ENCODE measurements at regions not wholly inside any gene's neighbourhood (a gene's known extent, or its start where the extent isn't known, plus 50 kb on each side); places are given as distances from the start of the nearest gene placed in this dataset.

- H3K27me3 ChIP-seq (ENCODE audit: insufficient read depth, low read length), result no peaks in the 10 kb centered on the region
Measured at GRCh38 chr21:28447462-28447861, 545.2 kb downstream of the LTN1 start.

GRCh38 chr21:28445141-28445830, 547.4 kb downstream of the LTN1 start:
- WGBS, result 94% methylated on average over 3 of the region's 3 CpGs
- Histone ChIP-seq H3K4me3 (ENCODE audit: low read length) (no peak overlapping the region), H3K9me3 (ENCODE audit: insufficient read depth, low read depth, low read length) (0 out of 2 replicates have a peak, but pooled peaks cover 2% of the 10 kb centered on the region), H3K36me3 (ENCODE audit: insufficient read depth, low read length) (no peaks in the 10 kb centered on the region), H3K4me1 (ENCODE audit: insufficient read depth, low read length) (no peaks in the 10 kb centered on the region), H3K27me3 (ENCODE audit: insufficient read depth, low read length) (no peaks in the 10 kb centered on the region), H3K27ac (ENCODE audit: low read depth, low read length) (no peak overlapping the region), H3K9ac (ENCODE audit: low read depth, low read length) (no peak overlapping the region)

More at GRCh38 chr21:28447462-28447861, 545.2 kb downstream of the LTN1 start:
- Histone ChIP-seq H3K4me3 (ENCODE audit: low read length) (no peak overlapping the region), H3K36me3 (ENCODE audit: insufficient read depth, low read length) (no peaks in the 10 kb centered on the region), H3K9ac (ENCODE audit: low read depth, low read length) (no peak overlapping the region), H3K9me3 (ENCODE audit: insufficient read depth, low read depth, low read length) (0 out of 2 replicates have a peak, but pooled peaks cover 2% of the 10 kb centered on the region), H3K4me1 (ENCODE audit: insufficient read depth, low read length) (no peaks in the 10 kb centered on the region), H3K27ac (ENCODE audit: low read depth, low read length) (no peak overlapping the region)
- no CpG with 5 or more reads among the region's 1 CpG for WGBS

- H3K9ac ChIP-seq (ENCODE audit: low read depth, low read length), result no peak overlapping the region
- 0 out of 2 replicates have a peak, but pooled peaks cover 2% of the 10 kb centered on the region for H3K9me3 ChIP-seq (ENCODE audit: insufficient read depth, low read depth, low read length)
- H3K36me3 ChIP-seq (ENCODE audit: insufficient read depth, low read length), result no peaks in the 10 kb centered on the region
- no peak overlapping the region for H3K4me3 ChIP-seq (ENCODE audit: low read length)
- H3K4me1 ChIP-seq (ENCODE audit: insufficient read depth, low read length), result no peaks in the 10 kb centered on the region
- H3K27ac ChIP-seq (ENCODE audit: low read depth, low read length), result no peak overlapping the region
- no peaks in the 10 kb centered on the region for H3K27me3 ChIP-seq (ENCODE audit: insufficient read depth, low read length)
Measured at GRCh38 chr21:28444557-28444956, 548.1 kb downstream of the LTN1 start.

GRCh38 chr21:28444111-28444510, 548.6 kb downstream of the LTN1 start:
- Histone ChIP-seq H3K4me1 (ENCODE audit: insufficient read depth, low read length) (no peaks in the 10 kb centered on the region), H3K36me3 (ENCODE audit: insufficient read depth, low read length) (no peaks in the 10 kb centered on the region), H3K9ac (ENCODE audit: low read depth, low read length) (no peak overlapping the region), H3K27me3 (ENCODE audit: insufficient read depth, low read length) (no peaks in the 10 kb centered on the region), H3K4me3 (ENCODE audit: low read length) (no peak overlapping the region), H3K27ac (ENCODE audit: low read depth, low read length) (no peak overlapping the region), H3K9me3 (ENCODE audit: insufficient read depth, low read depth, low read length) (0 out of 2 replicates have a peak, but pooled peaks cover 2% of the 10 kb centered on the region)
- 100% methylated on average over 2 of the region's 2 CpGs for WGBS

- no peak overlapping the region for H3K27ac ChIP-seq (ENCODE audit: low read depth, low read length)
- H3K9ac ChIP-seq (ENCODE audit: low read depth, low read length), result no peak overlapping the region
- H3K27me3 ChIP-seq (ENCODE audit: insufficient read depth, low read length), result no peaks in the 10 kb centered on the region
- no peaks in the 10 kb centered on the region for H3K36me3 ChIP-seq (ENCODE audit: insufficient read depth, low read length)
- 0 out of 2 replicates have a peak, but pooled peaks cover 2% of the 10 kb centered on the region for H3K9me3 ChIP-seq (ENCODE audit: insufficient read depth, low read depth, low read length)
- no peaks in the 10 kb centered on the region for H3K4me1 ChIP-seq (ENCODE audit: insufficient read depth, low read length)
- no peak overlapping the region for H3K4me3 ChIP-seq (ENCODE audit: low read length)
Measured at GRCh38 chr21:28442624-28443023, 550.1 kb downstream of the LTN1 start.

- no peak overlapping the region for H3K4me3 ChIP-seq (ENCODE audit: low read length)
- no peak overlapping the region for H3K9ac ChIP-seq (ENCODE audit: low read depth, low read length)
- WGBS, result 84% methylated on average over 3 of the region's 4 CpGs
- no peaks in the 10 kb centered on the region for H3K27me3 ChIP-seq (ENCODE audit: insufficient read depth, low read length)
- H3K36me3 ChIP-seq (ENCODE audit: insufficient read depth, low read length), result no peaks in the 10 kb centered on the region
- no peaks in the 10 kb centered on the region for H3K4me1 ChIP-seq (ENCODE audit: insufficient read depth, low read length)
- H3K27ac ChIP-seq (ENCODE audit: low read depth, low read length), result no peak overlapping the region
- 0 out of 2 replicates have a peak, but pooled peaks cover 2% of the 10 kb centered on the region for H3K9me3 ChIP-seq (ENCODE audit: insufficient read depth, low read depth, low read length)
Measured at GRCh38 chr21:28442085-28442484, 550.6 kb downstream of the LTN1 start.

GRCh38 chr21:28439788-28440187, 552.9 kb downstream of the LTN1 start:
- H3K36me3 ChIP-seq (ENCODE audit: insufficient read depth, low read length), result no peaks in the 10 kb centered on the region
- no peaks in the 10 kb centered on the region for H3K4me1 ChIP-seq (ENCODE audit: insufficient read depth, low read length)
- H3K4me3 ChIP-seq (ENCODE audit: low read length), result no peak overlapping the region
- no peaks in the 10 kb centered on the region for H3K27me3 ChIP-seq (ENCODE audit: insufficient read depth, low read length)
- no peak overlapping the region for H3K9ac ChIP-seq (ENCODE audit: low read depth, low read length)
- 88% methylated on average over 3 of the region's 3 CpGs for WGBS
- no peak overlapping the region for H3K27ac ChIP-seq (ENCODE audit: low read depth, low read length)
- no peaks in the 10 kb centered on the region for H3K9me3 ChIP-seq (ENCODE audit: insufficient read depth, low read depth, low read length)

GRCh38 chr21:28439251-28439650, 553.4 kb downstream of the LTN1 start:
- Histone ChIP-seq H3K9me3 (ENCODE audit: insufficient read depth, low read depth, low read length) (no peaks in the 10 kb centered on the region), H3K9ac (ENCODE audit: low read depth, low read length) (no peak overlapping the region), H3K27me3 (ENCODE audit: insufficient read depth, low read length) (no peaks in the 10 kb centered on the region), H3K36me3 (ENCODE audit: insufficient read depth, low read length) (no peaks in the 10 kb centered on the region), H3K4me3 (ENCODE audit: low read length) (no peak overlapping the region), H3K27ac (ENCODE audit: low read depth, low read length) (no peak overlapping the region), H3K4me1 (ENCODE audit: insufficient read depth, low read length) (no peaks in the 10 kb centered on the region)
- WGBS, result 90% methylated on average over 3 of the region's 4 CpGs

- 85% methylated on average over 2 of the region's 2 CpGs for WGBS
- Histone ChIP-seq H3K27ac (ENCODE audit: low read depth, low read length) (no peak overlapping the region), H3K27me3 (ENCODE audit: insufficient read depth, low read length) (no peaks in the 10 kb centered on the region), H3K4me3 (ENCODE audit: low read length) (no peak overlapping the region), H3K36me3 (ENCODE audit: insufficient read depth, low read length) (no peaks in the 10 kb centered on the region), H3K9ac (ENCODE audit: low read depth, low read length) (no peak overlapping the region), H3K9me3 (ENCODE audit: insufficient read depth, low read depth, low read length) (no peaks in the 10 kb centered on the region), H3K4me1 (ENCODE audit: insufficient read depth, low read length) (no peaks in the 10 kb centered on the region)
Measured at GRCh38 chr21:28437061-28437460, 555.6 kb downstream of the LTN1 start.

GRCh38 chr21:28436286-28436932, 556.3 kb downstream of the LTN1 start:
- no peaks in the 10 kb centered on the region for H3K27me3 ChIP-seq (ENCODE audit: insufficient read depth, low read length)
- 97% methylated on average over 2 of the region's 2 CpGs for WGBS
- no peaks in the 10 kb centered on the region for H3K36me3 ChIP-seq (ENCODE audit: insufficient read depth, low read length)
- no peak overlapping the region for H3K27ac ChIP-seq (ENCODE audit: low read depth, low read length)
- H3K4me3 ChIP-seq (ENCODE audit: low read length), result no peak overlapping the region
- H3K9ac ChIP-seq (ENCODE audit: low read depth, low read length), result no peak overlapping the region
- no peaks in the 10 kb centered on the region for H3K4me1 ChIP-seq (ENCODE audit: insufficient read depth, low read length)
- no peaks in the 10 kb centered on the region for H3K9me3 ChIP-seq (ENCODE audit: insufficient read depth, low read depth, low read length)

GRCh38 chr21:28431527-28432200, 561.0 kb downstream of the LTN1 start:
- Histone ChIP-seq H3K27me3 (ENCODE audit: insufficient read depth, low read length) (no peaks in the 10 kb centered on the region), H3K36me3 (ENCODE audit: insufficient read depth, low read length) (no peaks in the 10 kb centered on the region), H3K27ac (ENCODE audit: low read depth, low read length) (no peak overlapping the region), H3K9ac (ENCODE audit: low read depth, low read length) (no peak overlapping the region), H3K9me3 (ENCODE audit: insufficient read depth, low read depth, low read length) (no peaks in the 10 kb centered on the region), H3K4me1 (ENCODE audit: insufficient read depth, low read length) (no peaks in the 10 kb centered on the region), H3K4me3 (ENCODE audit: low read length) (no peak overlapping the region)
- WGBS, result 92% methylated on average over 5 of the region's 5 CpGs
